OCI-M1 (cell line): ENCODE measurements at regions not wholly inside any gene's neighbourhood (a gene's known extent, or its start where the extent isn't known, plus 50 kb on each side); places are given as distances from the start of the nearest gene placed in this dataset.

ENCODE experiments used
- DNase-seq: peaks from one replicate; lab custom pipeline; 2025; lab: John Stamatoyannopoulos, UW

DNA sequence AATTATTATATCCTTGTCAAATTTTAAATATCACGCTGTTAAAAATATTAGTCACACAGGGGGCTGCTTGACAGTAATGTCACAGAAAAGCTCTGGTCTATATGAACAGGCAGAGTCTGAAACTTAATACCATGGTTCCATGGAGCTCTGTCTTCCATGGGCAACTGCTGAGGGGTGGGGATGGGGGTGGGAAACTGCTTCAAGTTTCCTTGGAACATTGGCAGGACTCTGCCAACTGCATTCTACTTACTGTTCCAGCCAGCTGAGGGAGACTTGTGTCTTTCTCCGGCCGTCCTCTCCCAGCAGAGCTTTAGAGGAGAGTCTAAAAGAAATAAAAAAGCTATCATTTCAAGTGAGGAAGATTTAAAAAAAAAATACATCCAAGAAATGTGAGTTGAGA, 348.7 kb downstream of the ZIC1 start:
- no peak for DNase-seq

DNA sequence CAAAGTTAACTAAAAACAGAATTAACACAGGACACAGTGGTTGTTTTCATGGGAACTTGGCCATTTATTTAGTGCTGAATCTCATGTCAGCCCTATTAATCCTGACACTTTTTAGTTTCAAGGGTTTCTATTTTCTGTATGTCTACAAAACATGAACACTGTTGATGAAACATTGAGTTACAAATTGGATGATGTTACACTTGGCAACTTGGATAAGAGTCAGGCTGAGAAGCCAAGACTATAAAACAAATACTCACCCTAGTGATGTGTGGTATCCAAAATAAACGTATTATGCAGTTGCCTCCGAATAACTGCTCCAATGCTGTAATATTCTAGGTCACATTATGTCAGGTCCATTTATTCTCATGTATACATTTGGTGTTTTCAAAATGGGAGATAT, 349.6 kb downstream of the ZIC1 start:
- no peak for DNase-seq

DNA sequence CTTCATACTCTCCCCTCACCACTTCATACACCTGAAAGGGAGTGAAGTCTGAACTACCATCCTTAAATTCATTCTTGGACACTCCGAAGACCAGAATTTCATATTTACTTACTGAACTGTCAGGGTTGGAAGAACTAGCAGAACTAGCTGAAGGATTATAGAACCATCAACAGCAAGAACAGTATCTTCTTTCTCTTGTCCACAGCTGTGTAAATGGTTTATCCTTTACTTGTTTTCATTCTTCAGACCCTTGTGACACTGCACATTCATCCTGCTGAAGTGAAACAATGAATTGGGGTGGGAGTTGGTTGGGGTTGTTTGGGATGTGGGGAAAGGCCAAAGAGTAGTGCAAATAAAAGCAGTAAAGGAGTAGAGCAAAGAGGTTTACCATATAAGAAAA, 350.9 kb downstream of the ZIC1 start:
- no peak for DNase-seq

DNA sequence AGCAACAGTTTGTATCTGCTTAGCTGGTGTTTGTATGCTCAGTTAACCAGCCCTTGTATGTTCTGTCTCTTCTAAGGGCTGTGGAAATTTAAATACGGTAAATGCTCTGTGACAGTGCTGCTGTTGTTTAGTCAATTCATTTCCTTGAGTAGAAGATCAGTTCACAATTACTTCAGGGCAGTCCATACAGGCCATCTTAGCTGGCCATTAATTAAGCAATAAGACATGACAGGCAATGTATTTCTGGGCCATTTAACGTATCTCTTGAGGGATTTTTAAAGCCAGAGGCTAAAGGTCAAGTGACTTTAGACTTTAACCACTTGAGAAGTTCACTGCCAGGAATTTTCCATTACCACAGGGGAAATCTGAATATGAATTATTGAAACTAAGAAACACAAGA, 351.8 kb downstream of the ZIC1 start:
- no peak for DNase-seq

DNA sequence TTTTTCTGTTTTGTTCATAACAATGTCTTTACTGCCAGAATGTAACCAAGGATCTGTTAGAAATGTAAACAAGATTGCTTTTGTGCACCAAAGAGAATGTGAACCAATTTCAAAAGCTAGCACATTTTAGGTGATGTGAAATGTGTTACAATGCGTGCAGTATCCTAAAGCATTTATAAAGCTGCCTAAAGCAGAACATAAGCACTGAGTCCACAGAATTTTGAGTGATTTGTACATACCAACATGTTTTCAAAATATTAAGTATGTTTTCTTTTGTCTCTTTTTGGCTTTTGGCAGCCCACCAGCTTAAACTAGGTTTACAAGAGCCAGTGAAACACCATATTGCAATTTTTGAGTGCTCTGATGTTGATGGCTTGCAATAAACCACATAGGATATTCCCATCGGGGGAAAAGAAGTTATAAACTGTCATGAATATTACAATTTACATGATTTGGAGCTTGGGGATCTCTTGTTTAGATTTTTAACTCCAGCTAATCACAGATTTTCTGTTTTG, 364.0 kb downstream of the ZIC1 start:
- DNase-seq = no peak

DNA sequence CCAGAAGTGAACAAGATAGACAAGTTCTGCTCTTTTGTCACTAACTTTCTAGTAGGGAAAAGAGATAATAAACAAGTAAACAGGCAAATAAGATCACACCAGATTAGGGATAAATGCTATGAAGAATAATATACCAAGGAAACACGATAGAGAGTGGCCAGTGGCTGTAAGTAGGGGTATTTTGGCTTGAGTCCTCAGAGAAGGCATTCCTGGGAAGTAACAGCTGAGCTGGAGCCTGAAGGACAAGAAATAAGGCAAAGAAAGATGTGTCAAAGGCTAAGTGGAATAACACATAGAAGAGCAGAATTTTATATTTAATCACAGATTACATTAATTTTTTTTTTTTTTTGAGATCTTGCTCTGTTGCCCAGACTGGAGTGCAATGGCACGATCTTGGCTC, 366.2 kb downstream of the ZIC1 start:
- no peak for DNase-seq

DNA sequence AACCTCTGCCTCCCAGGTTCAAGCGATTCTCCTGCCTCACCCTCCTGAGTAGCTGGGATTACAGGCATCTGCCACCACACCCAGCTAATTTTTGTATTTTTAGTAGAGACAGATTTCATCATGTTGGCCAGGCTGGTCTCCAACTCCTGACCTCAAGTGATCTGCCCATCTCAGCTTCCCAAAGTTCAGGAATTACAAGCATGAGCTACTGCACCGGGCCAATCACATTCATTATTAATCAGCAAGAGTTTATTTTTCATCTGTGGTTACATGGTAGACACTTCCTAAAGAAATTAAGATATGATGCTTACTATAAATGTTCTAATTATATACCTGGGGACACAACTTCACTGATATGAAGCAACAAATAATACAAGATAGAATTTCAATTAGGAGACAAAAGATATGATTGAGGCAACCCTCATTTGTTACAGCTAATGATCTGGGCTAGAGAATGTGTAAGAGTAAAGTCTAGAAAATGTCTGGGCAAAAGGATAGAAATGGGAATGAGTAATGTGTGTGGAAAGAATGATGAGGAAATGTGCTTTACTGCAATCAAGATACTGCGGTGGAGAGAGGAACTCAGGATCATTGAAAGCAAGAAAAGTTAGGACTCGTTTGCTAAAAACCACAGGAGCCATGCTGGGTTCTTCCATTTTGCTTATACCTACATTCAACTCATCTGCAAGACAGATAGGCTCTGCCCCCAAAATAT, 366.8 kb downstream of the ZIC1 start:
- DNase-seq = no peak

DNA sequence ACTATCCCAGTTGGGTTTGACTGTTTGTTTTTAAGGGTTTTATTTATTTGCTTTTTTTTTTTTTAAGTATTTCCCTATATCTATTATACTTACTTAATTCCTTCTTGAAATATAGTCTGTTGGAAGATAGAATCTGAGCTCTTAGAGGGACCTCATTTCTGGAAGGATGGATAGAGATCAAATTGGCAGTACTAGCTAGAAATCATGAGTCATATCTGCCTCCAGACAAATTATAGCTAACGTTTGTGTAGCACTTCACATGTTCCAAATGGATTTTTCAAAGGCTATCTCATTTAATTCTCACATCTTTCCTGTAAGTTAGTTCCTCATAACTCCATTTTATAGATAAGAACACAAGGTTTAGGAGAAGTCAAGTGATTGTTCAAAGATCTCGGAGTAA, 384.7 kb downstream of the ZIC1 start:
- no peak for DNase-seq

DNA sequence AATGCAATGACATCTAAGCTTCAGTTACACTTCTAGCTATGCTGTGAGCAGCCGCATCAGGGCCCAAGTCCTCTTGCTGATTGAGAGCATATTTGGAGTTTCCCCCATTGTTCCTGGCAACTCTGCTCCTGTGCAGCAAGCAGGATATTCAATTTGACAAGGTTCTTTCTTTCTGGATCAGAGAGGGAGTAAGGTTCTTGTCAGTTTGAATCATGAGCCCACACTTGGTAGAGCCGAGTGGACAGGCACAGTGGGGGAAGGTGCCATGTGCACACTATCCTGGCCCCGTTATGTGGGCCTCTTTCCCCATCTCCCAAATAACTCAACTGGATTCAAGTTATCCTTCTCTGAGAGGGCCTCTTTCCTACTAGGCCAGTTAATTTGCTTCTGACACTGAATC, 385.4 kb downstream of the ZIC1 start:
- DNase-seq = no peak

DNA sequence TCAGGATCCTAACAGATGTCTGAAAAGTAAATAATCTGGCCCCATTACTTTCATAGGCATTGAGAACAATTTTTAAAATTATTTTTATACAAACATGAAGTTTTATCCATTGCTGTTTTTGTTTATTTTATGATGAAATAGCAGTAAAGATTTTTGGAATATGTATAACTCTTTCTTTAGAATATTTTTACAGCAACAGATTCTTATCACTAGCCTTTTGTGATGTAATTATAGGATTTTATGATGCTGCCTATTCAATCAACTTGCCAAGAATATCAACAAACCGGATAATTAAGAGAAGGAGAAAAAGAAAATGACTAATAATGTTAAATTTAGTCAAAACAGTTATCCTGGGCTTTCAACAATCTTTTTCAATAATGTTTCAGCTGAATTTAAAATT, 386.3 kb downstream of the ZIC1 start:
- DNase-seq = no peak

DNA sequence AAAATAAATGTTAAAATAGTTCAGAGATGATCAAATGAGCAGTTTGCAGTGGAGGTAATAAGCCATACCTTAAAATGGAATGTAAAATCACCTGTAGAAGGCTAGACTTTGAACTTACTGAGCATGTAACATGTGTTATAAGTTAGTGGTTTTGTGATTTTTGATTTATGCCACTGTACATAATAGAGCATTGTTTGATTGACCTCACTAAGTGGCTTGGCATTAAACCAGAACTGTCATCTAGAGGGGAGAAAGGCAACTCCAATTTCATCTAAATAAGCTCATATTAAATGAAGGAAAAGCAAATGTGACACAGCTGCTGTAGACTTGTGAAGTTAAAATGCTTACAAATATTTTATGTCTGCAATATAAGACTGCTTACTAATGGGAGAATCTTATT, 387.9 kb downstream of the ZIC1 start:
- DNase-seq = no peak

DNA sequence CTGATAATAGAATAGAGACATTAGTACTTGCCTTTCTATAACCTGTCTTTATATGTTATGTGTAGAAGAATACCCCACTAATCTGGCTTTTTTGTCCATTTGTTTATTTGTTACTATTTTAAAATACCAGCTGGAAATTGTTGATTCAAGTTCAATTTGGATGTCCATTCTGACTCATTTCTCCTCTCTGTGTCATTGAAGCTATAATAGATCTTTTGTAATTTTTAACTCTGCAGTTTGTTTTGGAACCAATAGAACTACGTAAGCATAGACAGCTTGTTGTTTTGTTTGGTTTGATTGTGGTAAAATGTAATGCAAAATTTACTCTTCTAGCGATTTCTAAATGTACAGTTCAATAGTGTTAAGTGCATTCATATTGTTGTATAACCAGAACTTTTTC, 390.4 kb downstream of the ZIC1 start:
- DNase-seq = no peak

DNA sequence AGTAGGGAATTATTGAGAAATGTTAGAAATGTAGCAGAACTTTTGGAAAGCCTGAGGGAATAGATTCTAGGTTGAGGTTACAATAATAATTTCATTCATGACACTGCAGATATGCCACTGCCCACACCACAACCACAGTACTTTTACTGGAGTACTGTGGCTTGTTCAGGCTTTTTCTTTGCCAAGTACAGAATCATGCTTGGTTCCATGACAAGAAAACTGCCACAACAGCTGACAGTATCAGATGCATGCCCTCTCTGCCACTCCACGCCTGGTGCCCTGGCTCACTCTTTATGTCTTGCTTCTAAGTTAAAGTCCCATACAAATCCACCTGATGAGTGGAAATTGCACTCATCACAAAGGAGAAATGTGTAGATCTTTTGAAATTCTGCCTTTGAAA, 398.6 kb downstream of the ZIC1 start:
- DNase-seq = no peak

DNA sequence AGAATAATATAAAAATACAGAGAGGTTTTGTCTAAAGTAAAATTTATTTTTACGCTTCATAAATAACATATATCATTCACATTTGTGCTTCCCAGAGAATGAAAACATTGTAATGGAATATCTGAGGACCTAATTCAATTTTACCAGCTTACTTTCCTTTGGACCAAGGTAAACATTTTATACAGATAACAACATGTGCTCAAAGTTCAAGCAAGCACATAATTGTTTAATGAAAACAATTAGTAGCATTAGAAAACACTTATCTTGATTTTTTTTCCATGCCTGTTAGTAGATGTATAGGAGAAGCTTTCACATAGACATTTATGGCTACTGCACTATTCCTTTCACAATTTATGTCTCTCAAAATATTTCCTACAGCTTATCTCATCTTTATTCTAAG, 400.0 kb downstream of the ZIC1 start:
- DNase-seq = no peak

DNA sequence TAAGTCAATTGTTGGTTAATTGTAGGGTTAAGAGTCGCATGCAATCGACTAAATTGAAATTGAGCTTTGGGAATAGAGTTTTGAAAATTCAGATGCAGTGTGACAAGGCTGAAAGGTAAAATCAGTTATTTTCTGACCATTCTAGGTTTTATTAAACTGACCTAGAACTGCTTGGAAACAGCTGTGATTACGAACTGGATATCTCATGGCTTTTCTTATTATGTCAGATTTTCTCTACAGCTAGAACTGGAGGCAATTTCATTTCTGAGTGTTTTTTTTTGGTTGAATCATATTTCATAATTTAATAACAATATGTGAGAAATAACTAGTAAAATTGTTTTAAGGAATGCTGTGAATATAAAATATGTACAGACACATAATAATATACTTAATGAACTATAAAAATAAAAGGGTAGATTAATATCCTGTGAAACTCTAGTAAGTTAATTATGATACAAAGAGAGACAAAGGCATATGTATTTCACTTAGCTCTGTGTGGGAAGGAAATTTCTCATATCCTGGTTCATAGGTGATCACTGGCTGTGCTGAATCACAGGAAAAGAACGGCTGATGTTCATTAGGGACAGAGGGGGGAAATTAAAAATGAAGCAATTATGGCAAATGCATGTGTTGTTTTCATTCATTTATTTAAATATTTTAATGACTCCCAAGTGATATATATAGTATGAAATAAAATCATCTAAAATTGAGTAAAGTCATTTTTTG, 403.2 kb downstream of the ZIC1 start:
- DNase-seq = no peak

DNA sequence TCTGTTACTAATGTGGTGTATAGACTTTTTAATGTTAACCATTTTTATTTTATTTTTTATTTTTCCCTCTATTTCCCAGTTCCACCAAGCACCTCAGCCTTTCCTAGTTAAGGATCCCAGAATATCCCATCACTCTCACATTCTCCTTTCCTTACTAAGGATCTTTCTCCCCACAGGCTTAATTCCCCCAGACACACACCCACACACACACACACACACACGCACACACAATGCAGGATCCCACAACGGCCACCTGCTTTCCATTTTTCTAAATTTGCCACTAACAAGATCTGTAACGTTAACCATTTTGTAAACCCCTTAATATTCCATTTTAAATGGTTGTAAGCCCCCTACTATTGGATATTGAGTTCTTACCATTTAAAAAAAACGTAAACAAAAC, 404.1 kb downstream of the ZIC1 start:
- DNase-seq = no peak

DNA sequence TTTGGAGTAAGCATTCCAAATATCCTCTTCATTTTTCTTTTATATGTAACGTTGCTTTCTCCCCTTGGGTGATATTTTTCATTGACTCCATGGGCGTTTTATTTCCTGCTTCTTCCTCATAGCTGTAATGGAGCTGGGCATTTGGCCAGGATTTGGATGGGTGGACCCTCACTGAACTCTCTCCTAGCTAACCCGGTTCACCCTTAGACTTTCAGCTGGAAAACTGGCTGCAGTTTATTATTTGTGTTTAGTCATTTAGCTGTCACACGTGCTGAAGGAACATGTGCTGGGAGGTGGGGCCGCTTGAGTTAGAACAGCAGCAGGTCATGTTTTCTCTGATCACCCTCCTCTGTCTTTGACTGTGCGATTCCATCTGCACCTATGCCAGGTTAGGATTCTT, 407.6 kb downstream of the ZIC1 start:
- DNase-seq = no peak

DNA sequence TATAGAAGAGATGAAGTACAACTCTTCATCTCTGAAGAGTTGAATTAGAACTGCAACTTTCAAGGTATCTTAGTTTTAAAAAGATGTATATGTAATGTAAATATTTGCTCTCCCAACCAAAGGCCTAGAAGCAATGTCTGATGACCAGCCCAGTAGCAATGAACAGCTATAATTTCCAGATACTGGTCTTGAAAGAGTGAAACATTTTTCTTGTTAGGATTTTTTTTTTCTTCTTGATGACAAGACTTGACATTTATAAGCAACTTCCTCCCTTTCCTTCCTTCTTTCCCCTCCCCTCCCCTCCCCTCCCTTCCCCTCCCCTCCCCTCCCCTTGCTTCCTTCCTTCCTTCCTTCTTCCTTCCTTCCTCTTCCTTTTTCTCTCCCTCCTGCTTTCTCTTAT, 423.4 kb downstream of the ZIC1 start:
- no peak for DNase-seq

DNA sequence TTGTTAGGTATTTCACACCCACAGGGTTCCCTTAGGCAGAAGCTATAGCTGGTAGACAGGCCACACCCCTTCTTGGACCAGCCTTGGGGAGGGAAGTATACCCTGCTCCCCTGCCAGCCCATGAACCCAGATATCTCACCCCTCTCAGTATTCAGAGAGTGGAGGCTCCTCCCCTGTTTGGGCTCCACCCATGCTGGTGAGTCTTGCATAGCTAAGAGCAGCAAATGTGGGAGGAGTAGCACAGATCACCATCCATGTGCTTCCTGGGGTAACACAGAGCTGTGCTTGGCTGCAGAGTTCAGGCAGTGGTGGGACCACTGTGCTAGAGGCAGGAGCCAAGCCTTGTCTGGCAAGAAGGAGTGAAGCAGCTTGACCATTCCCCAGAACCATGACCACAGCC, 427.2 kb downstream of the ZIC1 start:
- DNase-seq = no peak

DNA sequence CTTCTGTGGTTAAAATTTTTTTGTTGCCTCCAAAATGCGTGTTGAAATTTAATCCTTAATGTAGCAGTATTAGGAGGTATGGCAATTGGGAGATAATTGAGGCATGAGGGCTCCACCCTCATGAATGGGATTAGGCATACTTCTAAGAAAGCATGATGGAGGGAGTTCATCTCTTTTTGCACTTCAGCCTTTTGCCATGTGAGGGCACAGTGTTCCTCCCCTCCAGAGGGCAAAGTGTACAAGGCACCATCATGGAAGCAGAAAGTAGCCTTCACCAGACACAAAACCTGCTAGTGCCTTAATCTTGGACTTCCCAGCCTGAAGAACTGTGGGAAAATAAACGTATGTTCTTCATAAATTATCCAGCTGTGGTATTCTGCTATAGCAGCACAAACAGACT, 429.5 kb downstream of the ZIC1 start:
- DNase-seq = peak; percentile 29

DNA sequence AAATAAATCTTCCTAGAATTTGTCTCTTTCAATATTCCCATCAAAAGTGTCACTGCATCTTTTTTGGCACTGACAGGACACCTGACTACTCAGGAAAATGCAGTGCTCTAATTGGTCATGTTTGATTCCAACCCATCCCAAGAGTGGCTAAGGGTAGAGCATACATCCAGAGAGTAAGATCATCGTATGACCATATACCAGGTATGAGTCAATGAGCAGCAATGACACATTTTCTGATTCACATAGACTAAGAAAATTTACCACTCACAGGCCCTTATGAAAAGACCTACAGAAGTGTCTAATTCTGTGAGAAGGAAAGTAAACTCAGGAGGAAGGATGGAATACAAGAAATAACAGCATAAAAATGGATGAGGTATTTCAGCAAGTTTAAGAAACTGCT, 434.2 kb downstream of the ZIC1 start:
- DNase-seq = no peak

DNA sequence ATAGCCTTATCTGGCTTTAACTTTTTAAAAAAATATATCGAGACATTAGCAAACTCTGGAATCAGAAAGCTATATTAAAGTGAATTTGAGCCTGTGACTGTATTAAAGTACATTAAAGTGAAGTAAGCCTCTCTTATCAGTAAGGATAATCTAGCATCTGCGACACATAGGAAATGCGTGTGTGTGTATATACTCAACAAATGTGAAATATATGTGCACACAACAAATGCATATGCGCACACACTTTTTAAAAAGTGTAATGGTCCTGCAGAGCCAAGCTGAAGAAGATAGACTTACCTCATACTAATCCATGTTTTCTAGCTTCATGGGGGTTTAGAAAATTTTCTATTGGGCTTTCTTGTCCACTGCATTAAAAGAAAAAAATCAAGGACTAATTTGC, 437.1 kb downstream of the ZIC1 start:
- DNase-seq = no peak

DNA sequence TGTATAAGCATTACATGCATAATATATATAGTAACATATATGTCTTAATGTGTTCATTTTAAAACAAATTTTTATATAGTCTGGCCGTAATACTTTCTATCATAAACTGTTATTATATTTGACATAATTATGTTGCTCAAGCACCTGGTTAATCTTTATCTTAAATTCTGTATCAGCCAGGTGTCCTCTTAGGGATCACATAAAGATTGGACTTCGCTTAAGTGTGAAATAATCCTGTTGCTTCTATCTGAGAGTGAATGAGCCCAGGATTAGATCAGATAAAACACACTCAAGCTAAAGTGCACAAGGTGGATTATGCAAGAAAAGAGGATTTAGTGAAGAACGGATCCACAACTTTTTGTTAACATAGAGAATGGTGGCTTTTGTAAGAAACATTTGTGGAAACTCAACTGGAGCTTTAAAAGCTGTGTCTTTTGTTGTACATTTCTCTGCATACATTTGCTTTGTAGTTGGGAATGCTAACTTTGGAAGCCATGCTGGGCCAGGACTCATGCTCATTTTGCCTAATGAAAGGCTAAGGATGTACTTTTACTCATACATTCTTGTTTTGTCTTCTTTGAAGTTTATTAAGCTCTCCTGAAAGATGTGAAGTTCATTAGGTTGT, 437.8 kb downstream of the ZIC1 start:
- DNase-seq = no peak
